ENCODE measurements at regions not wholly inside any gene's neighbourhood (a gene's known extent, or its start where the extent isn't known, plus 50 kb on each side); places are given as distances from the start of the nearest gene placed in this dataset.

DNA sequence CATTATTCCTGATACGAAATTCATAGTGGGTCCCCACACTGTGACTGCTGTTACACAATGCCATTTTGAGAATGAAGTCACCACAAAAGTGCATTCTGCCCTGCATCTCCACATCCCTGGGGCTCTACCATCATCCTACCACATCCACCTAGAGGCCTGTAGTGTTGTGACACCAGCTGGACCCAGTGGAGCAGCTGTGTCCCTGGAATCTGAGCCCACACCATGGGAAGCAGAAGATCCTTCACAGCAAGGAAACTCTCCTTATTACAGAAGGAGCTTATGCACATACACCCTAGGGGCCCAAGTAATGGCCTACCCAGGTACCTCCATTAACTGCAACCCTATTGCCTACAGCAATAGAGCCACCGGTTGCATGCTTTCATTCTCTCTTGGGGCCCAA lies 566.6 kb upstream of the EPHA7 start:
- H3K36me3 ChIP-seq, result no peaks in the 10 kb centered on the region
- no peaks in the 10 kb centered on the region for H3K9me3 ChIP-seq
- no peaks in the 10 kb centered on the region for H3K27me3 ChIP-seq
- no peak overlapping the region for H3K27ac ChIP-seq
- TF ChIP-seq POLR2A (IDR thresholded peaks at IDR 0.05), result no peak
- H3K4me3 ChIP-seq, result no peak overlapping the region
- no peak for DNase-seq (ENCODE audit: extremely low spot score in 2 of 2)
- no peaks in the 10 kb centered on the region for H3K4me1 ChIP-seq
- intact Hi-C loops (cut with DNase I), result no loop called here

DNA sequence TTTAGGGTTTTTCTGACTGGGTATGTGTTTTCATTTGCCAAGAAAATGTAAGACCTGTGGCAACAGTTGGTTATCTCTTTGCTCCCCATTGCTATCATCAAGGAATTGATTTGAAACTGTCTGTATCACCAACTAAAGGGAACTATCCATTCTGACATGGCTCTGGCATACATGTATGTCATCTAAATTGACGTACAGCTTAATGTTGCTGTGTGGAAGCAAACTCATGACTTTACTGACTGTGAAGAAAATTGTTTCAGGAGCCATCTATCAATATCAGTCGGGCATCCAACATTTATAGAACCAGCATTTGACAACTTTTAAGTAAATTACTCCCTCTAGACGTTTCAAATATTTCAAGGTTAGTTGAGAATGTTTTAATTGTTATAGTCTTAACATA lies 555.8 kb upstream of the EPHA7 start:
- H3K4me3 ChIP-seq, result no peak overlapping the region
- no peaks in the 10 kb centered on the region for H3K4me1 ChIP-seq
- intact Hi-C loops (cut with DNase I), result no loop called here
- H3K27ac ChIP-seq, result no peak overlapping the region
- no peaks in the 10 kb centered on the region for H3K9me3 ChIP-seq
- H3K36me3 ChIP-seq, result no peaks in the 10 kb centered on the region
- TF ChIP-seq, protein P1, sequence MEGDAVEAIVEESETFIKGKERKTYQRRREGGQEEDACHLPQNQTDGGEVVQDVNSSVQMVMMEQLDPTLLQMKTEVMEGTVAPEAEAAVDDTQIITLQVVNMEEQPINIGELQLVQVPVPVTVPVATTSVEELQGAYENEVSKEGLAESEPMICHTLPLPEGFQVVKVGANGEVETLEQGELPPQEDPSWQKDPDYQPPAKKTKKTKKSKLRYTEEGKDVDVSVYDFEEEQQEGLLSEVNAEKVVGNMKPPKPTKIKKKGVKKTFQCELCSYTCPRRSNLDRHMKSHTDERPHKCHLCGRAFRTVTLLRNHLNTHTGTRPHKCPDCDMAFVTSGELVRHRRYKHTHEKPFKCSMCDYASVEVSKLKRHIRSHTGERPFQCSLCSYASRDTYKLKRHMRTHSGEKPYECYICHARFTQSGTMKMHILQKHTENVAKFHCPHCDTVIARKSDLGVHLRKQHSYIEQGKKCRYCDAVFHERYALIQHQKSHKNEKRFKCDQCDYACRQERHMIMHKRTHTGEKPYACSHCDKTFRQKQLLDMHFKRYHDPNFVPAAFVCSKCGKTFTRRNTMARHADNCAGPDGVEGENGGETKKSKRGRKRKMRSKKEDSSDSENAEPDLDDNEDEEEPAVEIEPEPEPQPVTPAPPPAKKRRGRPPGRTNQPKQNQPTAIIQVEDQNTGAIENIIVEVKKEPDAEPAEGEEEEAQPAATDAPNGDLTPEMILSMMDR (IDR thresholded peaks at IDR 0.05), result no peak
- TF ChIP-seq POLR2AphosphoS5 (IDR thresholded peaks at IDR 0.05; ENCODE audit: insufficient read depth in 1 of 2, low read depth in 1 of 2), result no peak
- no peak for TF ChIP-seq POLR2A (IDR thresholded peaks at IDR 0.05)
- DNase-seq (ENCODE audit: extremely low spot score in 2 of 2), result no peak
- H3K27me3 ChIP-seq, result no peaks in the 10 kb centered on the region

DNA sequence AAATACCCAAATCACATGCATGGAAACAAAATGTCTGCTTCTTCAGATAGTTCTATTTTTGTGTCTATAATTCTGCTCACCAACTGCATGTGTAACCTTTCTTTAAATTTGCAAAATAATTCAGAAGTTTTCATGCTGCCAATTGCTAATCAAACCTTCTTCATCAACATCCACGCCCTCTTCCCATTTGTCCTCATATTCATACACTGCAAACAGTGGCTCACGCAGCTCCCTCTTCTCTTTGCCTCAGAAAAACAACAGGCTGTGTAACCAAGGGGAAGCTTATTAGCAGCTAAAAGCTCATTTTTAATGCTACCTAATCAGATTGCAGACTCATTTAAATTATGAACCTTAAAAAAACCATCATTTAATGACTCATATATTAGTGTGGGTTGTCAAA lies 555.0 kb upstream of the EPHA7 start:
- TF ChIP-seq POLR2AphosphoS5 (IDR thresholded peaks at IDR 0.05; ENCODE audit: insufficient read depth in 1 of 2, low read depth in 1 of 2), result no peak
- TF ChIP-seq, protein P1 (IDR thresholded peaks at IDR 0.05), result no peak
- no peak for TF ChIP-seq POLR2A (IDR thresholded peaks at IDR 0.05)
- Histone ChIP-seq H3K27ac (no peak overlapping the region), H3K27me3 (no peaks in the 10 kb centered on the region), H3K36me3 (no peaks in the 10 kb centered on the region), H3K4me1 (no peaks in the 10 kb centered on the region), H3K9me3 (no peaks in the 10 kb centered on the region), H3K4me3 (no peak overlapping the region)
- intact Hi-C loops (cut with DNase I), result no loop called here
- no peak for DNase-seq (ENCODE audit: extremely low spot score in 2 of 2)

DNA sequence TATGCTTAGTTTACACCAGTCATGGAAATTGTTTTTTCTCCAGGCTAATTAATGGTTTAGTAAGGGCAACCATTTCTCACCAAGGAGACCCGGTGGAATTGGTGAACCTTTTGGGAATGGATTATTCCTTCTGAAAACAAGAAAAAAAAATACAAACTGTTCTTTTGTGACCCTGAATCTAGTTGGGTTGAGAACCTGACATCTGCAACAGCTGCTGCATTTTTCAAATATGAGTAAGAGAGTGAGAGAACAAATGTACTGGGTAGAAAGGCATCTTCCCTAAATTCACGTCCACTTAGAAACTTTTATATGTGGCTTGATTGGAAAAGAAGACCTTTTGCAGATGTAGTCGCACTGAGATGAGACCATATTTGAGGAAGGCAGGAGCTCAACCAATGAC lies 553.4 kb upstream of the EPHA7 start:
- TF ChIP-seq, protein P1 (IDR thresholded peaks at IDR 0.05), result no peak
- TF ChIP-seq POLR2A (IDR thresholded peaks at IDR 0.05) (no peak), POLR2AphosphoS5 (IDR thresholded peaks at IDR 0.05; ENCODE audit: insufficient read depth in 1 of 2, low read depth in 1 of 2) (no peak)
- DNase-seq (ENCODE audit: extremely low spot score in 2 of 2), result no peak
- H3K9me3 ChIP-seq, result no peaks in the 10 kb centered on the region
- intact Hi-C loops (cut with DNase I), result no loop called here
- H3K27ac ChIP-seq, result no peak overlapping the region
- no peaks in the 10 kb centered on the region for H3K4me1 ChIP-seq
- no peaks in the 10 kb centered on the region for H3K27me3 ChIP-seq
- H3K4me3 ChIP-seq, result no peak overlapping the region
- no peaks in the 10 kb centered on the region for H3K36me3 ChIP-seq

DNA sequence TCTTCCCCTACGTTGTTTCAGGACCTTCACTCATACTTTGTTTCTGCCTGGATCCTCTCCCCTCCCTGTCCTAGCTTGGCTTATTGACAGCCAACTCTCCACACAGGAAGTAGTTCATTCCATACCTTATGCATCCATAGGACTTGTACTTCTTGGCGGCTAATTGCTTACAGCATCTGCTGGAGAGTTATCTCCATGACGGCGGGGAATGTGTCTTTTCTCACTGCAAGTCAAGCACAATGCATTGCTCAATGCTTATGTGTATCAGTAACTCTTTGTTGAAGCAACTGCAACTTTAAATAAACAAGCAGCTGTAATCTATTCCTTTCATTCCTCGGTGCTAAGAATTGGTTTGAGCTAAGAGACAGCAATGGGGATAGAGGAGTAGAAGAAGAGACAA lies 551.3 kb upstream of the EPHA7 start:
- Histone ChIP-seq H3K36me3 (no peaks in the 10 kb centered on the region), H3K9me3 (no peaks in the 10 kb centered on the region), H3K4me1 (no peaks in the 10 kb centered on the region), H3K4me3 (no peak overlapping the region), H3K27ac (no peak overlapping the region), H3K27me3 (no peaks in the 10 kb centered on the region)
- TF ChIP-seq, protein P1 (IDR thresholded peaks at IDR 0.05), result no peak
- TF ChIP-seq POLR2AphosphoS5 (IDR thresholded peaks at IDR 0.05; ENCODE audit: insufficient read depth in 1 of 2, low read depth in 1 of 2) (no peak), POLR2A (IDR thresholded peaks at IDR 0.05) (no peak)
- intact Hi-C loops (cut with DNase I), result no loop called here
- no peak for DNase-seq (ENCODE audit: extremely low spot score in 2 of 2)

DNA sequence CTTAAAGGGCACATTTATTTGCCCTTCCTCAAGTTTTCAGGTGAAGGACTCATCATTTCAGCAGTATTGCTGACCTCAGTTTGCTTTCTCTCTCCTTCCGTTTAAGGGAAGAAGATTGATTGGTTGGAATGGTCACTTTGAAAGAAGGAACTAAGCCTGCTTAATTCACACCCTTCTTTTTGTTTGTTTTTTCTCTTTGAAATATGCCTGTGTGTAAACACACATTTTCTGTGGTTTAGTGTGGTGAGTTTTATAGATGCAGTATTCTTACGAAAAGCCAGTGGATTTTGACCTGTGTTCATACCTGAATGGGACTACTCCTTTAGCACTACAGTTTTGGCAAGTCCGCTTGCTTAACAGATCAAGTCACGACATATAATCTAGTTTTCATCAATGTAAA lies 548.8 kb upstream of the EPHA7 start:
- intact Hi-C loops (cut with DNase I), result no loop called here
- Histone ChIP-seq H3K27ac (no peak overlapping the region), H3K4me1 (no peaks in the 10 kb centered on the region), H3K36me3 (no peaks in the 10 kb centered on the region), H3K27me3 (no peaks in the 10 kb centered on the region), H3K4me3 (no peak overlapping the region), H3K9me3 (no peaks in the 10 kb centered on the region)
- DNase-seq (ENCODE audit: extremely low spot score in 2 of 2), result no peak
- TF ChIP-seq POLR2AphosphoS5 (IDR thresholded peaks at IDR 0.05; ENCODE audit: insufficient read depth in 1 of 2, low read depth in 1 of 2) (no peak), POLR2A (IDR thresholded peaks at IDR 0.05) (no peak)
- TF ChIP-seq, protein P1 (IDR thresholded peaks at IDR 0.05), result no peak
